Trophoblast cell (in vitro differentiated cells and primary cell): ENCODE measurements at regions not wholly inside any gene's neighbourhood (a gene's known extent, or its start where the extent isn't known, plus 50 kb on each side); places are given as distances from the start of the nearest gene placed in this dataset.

ENCODE experiments used
- DNase-seq, 2 donors: peaks; one replicate each; pipeline ENCODE4 v3.0.0-alpha.2; 2016
- H2AFZ ChIP-seq: 2 replicates; pipeline ENCODE4 v1.6.1; 2013; ENCODE audit warnings: low read length, moderate library complexity, mild to moderate bottlenecking; ENCODE audit not compliant: insufficient read depth, poor library complexity
- H2AK5ac ChIP-seq: 2 replicates; pipeline ENCODE4 v1.6.1; 2013; ENCODE audit warnings: mild to moderate bottlenecking, low read length
- H2BK120ac ChIP-seq: 2 replicates; pipeline ENCODE4 v1.6.1; 2013; ENCODE audit warnings: low read length, mild to moderate bottlenecking, moderate library complexity; ENCODE audit not compliant: insufficient read depth, poor library complexity
- H2BK12ac ChIP-seq: 2 replicates; pipeline ENCODE4 v1.6.1; 2013; ENCODE audit warnings: mild to moderate bottlenecking, low read length, moderate library complexity
- H2BK5ac ChIP-seq: 2 replicates; pipeline ENCODE4 v1.6.1; 2013; ENCODE audit warnings: low read length, low read depth, moderate library complexity, mild to moderate bottlenecking; ENCODE audit not compliant: poor library complexity
- H3K14ac ChIP-seq: 2 replicates; pipeline ENCODE4 v1.6.1; 2013; ENCODE audit warnings: mild to moderate bottlenecking, low read length
- H3K18ac ChIP-seq: 2 replicates; pipeline ENCODE4 v1.6.1; 2013; ENCODE audit warnings: mild to moderate bottlenecking, low read length
- H3K23ac ChIP-seq: 2 replicates; pipeline ENCODE4 v1.6.1; 2013; ENCODE audit warnings: low read length
- H3K27ac ChIP-seq: 2 replicates; pipeline ENCODE4 v1.5.1; 2013; ENCODE audit warnings: low read depth, mild to moderate bottlenecking, inconsistent platforms, low read length, moderate library complexity
- H3K27me3 ChIP-seq: 2 replicates; pipeline ENCODE4 v1.6.1; 2013; ENCODE audit warnings: inconsistent platforms, mild to moderate bottlenecking, low read length, moderate library complexity; ENCODE audit not compliant: insufficient read depth
- H3K36me3 ChIP-seq, 2 experiments: 1 replicate in 1 of 2; 2 replicates in 1 of 2; pipeline ENCODE4 v1.6.1; 2013; ENCODE audit warnings: low read length in 2 of 2, mild to moderate bottlenecking in 2 of 2, moderate library complexity in 1 of 2; ENCODE audit not compliant: insufficient read depth in 2 of 2, control insufficient read depth in 1 of 2
- H3K4ac ChIP-seq: 2 replicates; pipeline ENCODE4 v1.6.1; 2013; ENCODE audit warnings: low read depth, mild to moderate bottlenecking, low read length, moderate library complexity
- H3K4me1 ChIP-seq, 2 experiments: 1 replicate in 1 of 2; 2 replicates in 1 of 2; pipeline ENCODE4 v1.6.1; 2013; ENCODE audit warnings: low read length in 2 of 2, mild to moderate bottlenecking in 2 of 2, moderate library complexity in 1 of 2; ENCODE audit not compliant: insufficient read depth in 2 of 2, control insufficient read depth in 1 of 2
- H3K4me2 ChIP-seq: 2 replicates; pipeline ENCODE4 v1.6.1; 2013; ENCODE audit warnings: inconsistent platforms, mild to moderate bottlenecking, low read length, moderate library complexity
- H3K4me3 ChIP-seq: 2 replicates; pipeline ENCODE4 v1.5.1; 2013; ENCODE audit warnings: mild to moderate bottlenecking, low read depth, low read length, inconsistent platforms
- H3K79me1 ChIP-seq: one replicate; pipeline ENCODE4 v1.6.1; 2013; ENCODE audit warnings: low read length
- H3K79me2 ChIP-seq: 2 replicates; pipeline ENCODE4 v1.6.1; 2013; ENCODE audit warnings: low read length, mild to moderate bottlenecking; ENCODE audit not compliant: control insufficient read depth, insufficient read depth, poor library complexity
- H3K9ac ChIP-seq: 2 replicates; pipeline ENCODE4 v1.6.1; 2013; ENCODE audit warnings: mild to moderate bottlenecking, low read length
- H3K9me3 ChIP-seq: 2 replicates; pipeline ENCODE4 v1.6.1; 2013; ENCODE audit warnings: low read depth, mild to moderate bottlenecking, control low read depth, inconsistent platforms, low read length; ENCODE audit not compliant: insufficient read depth
- H4K12ac ChIP-seq: 2 replicates; pipeline ENCODE4 v1.6.1; 2013; ENCODE audit warnings: low read depth, mild to moderate bottlenecking, low read length, moderate library complexity
- H4K8ac ChIP-seq: 2 replicates; pipeline ENCODE4 v1.6.1; 2013; ENCODE audit warnings: low read depth, mild to moderate bottlenecking, low read length, moderate library complexity
- H4K91ac ChIP-seq: one replicate; pipeline ENCODE4 v1.6.1; 2013; ENCODE audit warnings: low read depth, mild to moderate bottlenecking, low read length, moderate library complexity
- WGBS: extraction: QIAGEN DNeasy Blood & Tissue Kit; methylation state at CpG from one replicate; pipeline ENCODE4 v1.1.7; 2013; ENCODE audit warnings: missing lambda C conversion rate; ENCODE audit not compliant: insufficient read length, insufficient coverage; ENCODE audit errors: extremely low coverage; 5-methylcytosine and 5-hydroxymethylcytosine counted together

GRCh38 chr2:102929721-102930120 lies 167.9 kb downstream of the TMEM182 start:
- Histone ChIP-seq H3K36me3 (no peaks in the 10 kb centered on the region), H3K9ac (no peak overlapping the region), H3K4me1 (no peaks in the 10 kb centered on the region), H4K8ac (no peak overlapping the region), H3K27ac (no peak overlapping the region), H2BK5ac (no peak overlapping the region), H3K4me2 (no peak overlapping the region), H2BK12ac (no peak overlapping the region), H3K23ac (no peak overlapping the region), H3K4ac (no peak overlapping the region), H3K79me1 (no peaks in the 10 kb centered on the region), H2AK5ac (no peak overlapping the region), H3K79me2 (no peaks in the 10 kb centered on the region), H3K14ac (no peak overlapping the region), H3K9me3 (no peaks in the 10 kb centered on the region), H2BK120ac (no peak overlapping the region), H3K4me3 (no peak overlapping the region), H3K27me3 (no peaks in the 10 kb centered on the region), H4K12ac (no peak overlapping the region), H4K91ac (no peak overlapping the region), H3K18ac (no peak overlapping the region), H2AFZ (no peak overlapping the region)
- no CpG with 5 or more reads among the region's 2 CpGs for WGBS
- DNase-seq = no peak

GRCh38 chr2:102932501-102932900 lies 170.7 kb downstream of the TMEM182 start:
- Histone ChIP-seq H3K9ac (no peak overlapping the region), H3K79me1 (no peaks in the 10 kb centered on the region), H3K4ac (no peak overlapping the region), H2AFZ (no peak overlapping the region), H4K91ac (no peak overlapping the region), H2BK120ac (no peak overlapping the region), H3K27me3 (no peaks in the 10 kb centered on the region), H4K8ac (no peak overlapping the region), H3K4me2 (no peak overlapping the region), H3K4me1 (no peaks in the 10 kb centered on the region), H3K18ac (no peak overlapping the region), H2BK12ac (no peak overlapping the region), H4K12ac (no peak overlapping the region), H3K14ac (no peak overlapping the region), H3K36me3 (no peaks in the 10 kb centered on the region), H3K4me3 (no peak overlapping the region), H3K79me2 (no peaks in the 10 kb centered on the region), H3K27ac (no peak overlapping the region), H3K23ac (no peak overlapping the region), H2AK5ac (no peak overlapping the region), H2BK5ac (no peak overlapping the region), H3K9me3 (no peaks in the 10 kb centered on the region)
- no peak for DNase-seq
- no CpG with 5 or more reads among the region's 6 CpGs for WGBS

- H2BK5ac ChIP-seq = no peak overlapping the region
- H3K9ac ChIP-seq = no peak overlapping the region
- H3K36me3 ChIP-seq = no peaks in the 10 kb centered on the region
- H3K14ac ChIP-seq = no peak overlapping the region
- no peak overlapping the region for H3K4ac ChIP-seq
- H2BK12ac ChIP-seq = no peak overlapping the region
- no peaks in the 10 kb centered on the region for H3K79me1 ChIP-seq
- DNase-seq = no peak
- H3K9me3 ChIP-seq = no peaks in the 10 kb centered on the region
- no peak overlapping the region for H3K18ac ChIP-seq
- H3K23ac ChIP-seq = no peak overlapping the region
- H3K27ac ChIP-seq = no peak overlapping the region
- H3K4me1 ChIP-seq = peaks cover 0 to 2% of the 10 kb centered on the region in 2 experiments
- H3K27me3 ChIP-seq = no peaks in the 10 kb centered on the region
- no peak overlapping the region for H2AFZ ChIP-seq
- H4K12ac ChIP-seq = no peak overlapping the region
- H3K4me3 ChIP-seq = no peak overlapping the region
- H4K8ac ChIP-seq = no peak overlapping the region
- no peak overlapping the region for H4K91ac ChIP-seq
- H3K4me2 ChIP-seq = no peak overlapping the region
- H2AK5ac ChIP-seq = no peak overlapping the region
- no peaks in the 10 kb centered on the region for H3K79me2 ChIP-seq
- H2BK120ac ChIP-seq = no peak overlapping the region
- no CpG with 5 or more reads among the region's 1 CpG for WGBS
Measured at GRCh38 chr2:102939207-102939606, 177.4 kb downstream of the TMEM182 start.

- no peak overlapping the region for H3K9ac ChIP-seq
- DNase-seq = peak in 1 of 2 donors; percentile 12
- no peak overlapping the region for H3K14ac ChIP-seq
- no peaks in the 10 kb centered on the region for H3K79me1 ChIP-seq
- no peak overlapping the region for H3K27ac ChIP-seq
- no peak overlapping the region for H2BK5ac ChIP-seq
- no peak overlapping the region for H3K4me2 ChIP-seq
- H2BK120ac ChIP-seq = no peak overlapping the region
- no peak overlapping the region for H2AFZ ChIP-seq
- H3K18ac ChIP-seq = no peak overlapping the region
- no peaks in the 10 kb centered on the region for H3K36me3 ChIP-seq
- no peak overlapping the region for H4K12ac ChIP-seq
- H4K91ac ChIP-seq = no peak overlapping the region
- H2BK12ac ChIP-seq = no peak overlapping the region
- H3K23ac ChIP-seq = peak overlapping the region; percentile 79
- no peaks in the 10 kb centered on the region for H3K9me3 ChIP-seq
- no peaks in the 10 kb centered on the region for H3K27me3 ChIP-seq
- no CpG with 5 or more reads among the region's 3 CpGs for WGBS
- H4K8ac ChIP-seq = no peak overlapping the region
- H3K4me1 ChIP-seq = peaks cover 0 to 2% of the 10 kb centered on the region in 2 experiments
- H3K79me2 ChIP-seq = no peaks in the 10 kb centered on the region
- H3K4me3 ChIP-seq = no peak overlapping the region
- H3K4ac ChIP-seq = no peak overlapping the region
- no peak overlapping the region for H2AK5ac ChIP-seq
Measured at GRCh38 chr2:102940684-102941083, 178.9 kb downstream of the TMEM182 start.
